Keratinocyte (primary cell): ENCODE measurements at regions not wholly inside any gene's neighbourhood (a gene's known extent, or its start where the extent isn't known, plus 50 kb on each side); places are given as distances from the start of the nearest gene placed in this dataset.
A peak's percentile ranks its signal among the peaks of the same experiment; 100 is the strongest.

Source experiments
- DNase-seq: peaks from one replicate; pipeline ENCODE4 v3.0.0-alpha.2; 2011; ENCODE audit warnings: low read depth, missing footprints, low spot score
- FAIRE-seq: peaks from 2 replicates; lab custom pipeline; 2011; peaks lifted over from hg19 to GRCh38; lab: Jason Lieb, UNC
- H2AFZ ChIP-seq: 2 replicates; pipeline ENCODE4 v1.6.0; 2012; ENCODE audit warnings: low read length, control low read depth, inconsistent platforms; ENCODE audit not compliant: control insufficient read depth
- H3K27ac ChIP-seq: 2 replicates; pipeline ENCODE4 v1.5.1; 2011; ENCODE audit warnings: low read length; ENCODE audit not compliant: control insufficient read depth, insufficient read depth
- H3K27me3 ChIP-seq: 3 replicates; pipeline ENCODE4 v1.6.0; 2011; ENCODE audit warnings: low read length; ENCODE audit not compliant: control insufficient read depth, insufficient read depth; ENCODE audit errors: extremely low read depth
- H3K36me3 ChIP-seq, 2 experiments: 2 replicates in 1 of 2; 3 replicates in 1 of 2; pipeline ENCODE4 v1.5.1; 2011; ENCODE audit warnings: low read length in 2 of 2, mild to moderate bottlenecking in 1 of 2; ENCODE audit not compliant: control insufficient read depth in 2 of 2, insufficient read depth in 2 of 2; ENCODE audit errors: extremely low read depth in 1 of 2
- H3K4me1 ChIP-seq: 3 replicates; pipeline ENCODE4 v1.5.1; 2011; ENCODE audit warnings: low read length; ENCODE audit not compliant: control insufficient read depth, insufficient read depth; ENCODE audit errors: extremely low read depth
- H3K4me2 ChIP-seq: 3 replicates; pipeline ENCODE4 v1.6.0; 2011; ENCODE audit warnings: low read depth, low read length; ENCODE audit not compliant: control insufficient read depth, insufficient read depth; ENCODE audit errors: extremely low read depth
- H3K4me3 ChIP-seq, 3 experiments: fragments of 200-600 bp in 1 of 3; sonication (generic) in 1 of 3; 2 replicates in 2 of 3; 3 replicates in 1 of 3; pipeline ENCODE4 v1.5.1; 2011 to 2016; ENCODE audit warnings: low read length in 3 of 3, mild to moderate bottlenecking in 3 of 3, control low read depth in 2 of 3, inconsistent platforms in 1 of 3, low read depth in 1 of 3, mixed read lengths in 1 of 3, mixed run types in 1 of 3, moderate library complexity in 1 of 3; ENCODE audit not compliant: control insufficient read depth in 2 of 3, insufficient read depth in 2 of 3; ENCODE audit errors: extremely low read depth in 1 of 3
- H3K79me2 ChIP-seq: 2 replicates; pipeline ENCODE4 v1.6.0; 2012; ENCODE audit warnings: low read length; ENCODE audit not compliant: control insufficient read depth, insufficient read depth
- H3K9ac ChIP-seq: 3 replicates; pipeline ENCODE4 v1.6.0; 2011; ENCODE audit warnings: low read length; ENCODE audit not compliant: control insufficient read depth, insufficient read depth; ENCODE audit errors: extremely low read depth
- H3K9me1 ChIP-seq: 3 replicates; pipeline ENCODE4 v1.6.0; 2011; ENCODE audit warnings: low read length; ENCODE audit not compliant: control insufficient read depth, insufficient read depth; ENCODE audit errors: extremely low read depth
- H3K9me3 ChIP-seq: 2 replicates; pipeline ENCODE4 v1.5.1; 2012; ENCODE audit warnings: low read depth, low read length; ENCODE audit not compliant: control insufficient read depth
- H4K20me1 ChIP-seq: 3 replicates; pipeline ENCODE4 v1.6.0; 2011; ENCODE audit warnings: low read length; ENCODE audit not compliant: control insufficient read depth, insufficient read depth; ENCODE audit errors: extremely low read depth
- CTCF ChIP-seq, 3 experiments: IDR thresholded peaks in 1 of 3; conservative IDR thresholded peaks in 1 of 3; optimal IDR thresholded peaks in 1 of 3; 2 replicates in 2 of 3; 3 replicates in 1 of 3; pipeline versions ENCODE3 to v1.5.1; 2011; ENCODE audit warnings: low read length in 3 of 3, mild to moderate bottlenecking in 3 of 3, moderate library complexity in 2 of 3, control low read depth in 1 of 3, inconsistent platforms in 1 of 3; ENCODE audit not compliant: insufficient read depth in 2 of 3; ENCODE audit errors: extremely low read depth in 1 of 3
- EZH2 ChIP-seq: IDR thresholded peaks from one replicate; pipeline ENCODE4 v1.6.1; 2012; ENCODE audit warnings: inconsistent platforms, mild to moderate bottlenecking, low read length, moderate library complexity
- dilution Hi-C: fragments of 300-500 bp; cut with MboI; formaldehyde crosslinking; loops from one replicate; pipeline ENCODE4 v1.7.0; 2020; ENCODE audit warnings: low sequenced_read_pairs; ENCODE audit not compliant: extremely low pct_ligation_motif_present

- Histone ChIP-seq H3K4me2 (no peak overlapping the region), H2AFZ (no peak overlapping the region), H3K9me1 (no peaks in the 10 kb centered on the region), H3K9ac (no peak overlapping the region), H3K4me1 (peaks cover 28% of the 10 kb centered on the region), H3K27me3 (no peaks in the 10 kb centered on the region), H3K27ac (no peak overlapping the region), H3K36me3 (no peaks in the 10 kb centered on the region), H4K20me1 (no peaks in the 10 kb centered on the region), H3K4me3 (no peak overlapping the region), H3K9me3 (no peaks in the 10 kb centered on the region), H3K79me2 (no peaks in the 10 kb centered on the region)
- TF ChIP-seq CTCF (optimal IDR thresholded peaks at IDR 0.05 in 1 of 3, IDR thresholded peaks at IDR 0.05 in 1 of 3, conservative IDR thresholded peaks at IDR 0.05 in 1 of 3; ENCODE audit: extremely low read depth in 1 of 3, insufficient read depth in 2 of 3, low read length in 3 of 3) (peak in 1 of 3 experiments; percentile 10), EZH2 (no peak)
- DNase-seq: no peak
- no peak for FAIRE-seq
- dilution Hi-C loops: no loop called here
Measured at GRCh38 chr21:43315244-43316137, 111.4 kb downstream of the SIK1 start.

- no peaks in the 10 kb centered on the region for H3K79me2 ChIP-seq
- no peak overlapping the region for H3K4me2 ChIP-seq
- H4K20me1 ChIP-seq: no peaks in the 10 kb centered on the region
- TF ChIP-seq CTCF (optimal IDR thresholded peaks at IDR 0.05 in 1 of 3, IDR thresholded peaks at IDR 0.05 in 1 of 3, conservative IDR thresholded peaks at IDR 0.05 in 1 of 3; ENCODE audit: extremely low read depth in 1 of 3, insufficient read depth in 2 of 3, low read length in 3 of 3) (no peak), EZH2 (no peak)
- H3K36me3 ChIP-seq: no peaks in the 10 kb centered on the region
- no peak overlapping the region for H3K4me3 ChIP-seq
- H2AFZ ChIP-seq: no peak overlapping the region
- FAIRE-seq: no peak
- peaks cover 17% of the 10 kb centered on the region for H3K4me1 ChIP-seq
- dilution Hi-C loops: no loop called here
- DNase-seq: no peak
- H3K27me3 ChIP-seq: no peaks in the 10 kb centered on the region
- H3K9ac ChIP-seq: no peak overlapping the region
- no peaks in the 10 kb centered on the region for H3K9me1 ChIP-seq
- no peak overlapping the region for H3K27ac ChIP-seq
- no peaks in the 10 kb centered on the region for H3K9me3 ChIP-seq
Measured at GRCh38 chr21:43313939-43314405, 113.0 kb downstream of the SIK1 start.
